ENCODE measurements at regions not wholly inside any gene's neighbourhood (a gene's known extent, or its start where the extent isn't known, plus 50 kb on each side); places are given as distances from the start of the nearest gene placed in this dataset.

GRCh38 chr7:39880556-39880955, 69.5 kb upstream of the CDK13 start:
- TF ChIP-seq CTCF (IDR thresholded peaks at IDR 0.05) = no peak
- H3K9me3 ChIP-seq = peaks cover 0 to 12% (median 11%) of the 10 kb centered on the region in 3 donors
- H3K36me3 ChIP-seq = no peaks in the 10 kb centered on the region
- intact Hi-C loops (cut with DNase I; ENCODE audit: low total_unique reads) = no loop called here
- no peak overlapping the region for H3K4me3 ChIP-seq
- H3K27me3 ChIP-seq = no peaks in the 10 kb centered on the region
- no peak overlapping the region for H3K27ac ChIP-seq
- no peak for DNase-seq
- H3K4me1 ChIP-seq = no peaks in the 10 kb centered on the region

GRCh38 chr7:39882148-39882784, 67.8 kb upstream of the CDK13 start:
- H3K27me3 ChIP-seq = no peaks in the 10 kb centered on the region
- H3K27ac ChIP-seq = no peak overlapping the region
- H3K36me3 ChIP-seq = no peaks in the 10 kb centered on the region
- H3K4me3 ChIP-seq = no peak overlapping the region
- peaks cover 0 to 12% (median 11%) of the 10 kb centered on the region in 3 donors for H3K9me3 ChIP-seq
- no peaks in the 10 kb centered on the region for H3K4me1 ChIP-seq
- DNase-seq = no peak
- TF ChIP-seq CTCF (IDR thresholded peaks at IDR 0.05) = no peak
- intact Hi-C loops (cut with DNase I; ENCODE audit: low total_unique reads) = no loop called here

- Histone ChIP-seq H3K9me3 (peaks cover 0 to 12% (median 11%) of the 10 kb centered on the region in 3 donors), H3K27ac (no peak overlapping the region), H3K4me1 (no peaks in the 10 kb centered on the region), H3K36me3 (no peaks in the 10 kb centered on the region), H3K4me3 (no peak overlapping the region), H3K27me3 (no peaks in the 10 kb centered on the region)
- intact Hi-C loops (cut with DNase I; ENCODE audit: low total_unique reads) = no loop called here
- TF ChIP-seq CTCF (IDR thresholded peaks at IDR 0.05) = no peak
- DNase-seq = no peak
Observed at GRCh38 chr7:39883812-39884390, 66.2 kb upstream of the CDK13 start.

GRCh38 chr7:39888171-39888853, 61.7 kb upstream of the CDK13 start:
- no peaks in the 10 kb centered on the region for H3K36me3 ChIP-seq
- intact Hi-C loops (cut with DNase I; ENCODE audit: low total_unique reads) = no loop called here
- no peak overlapping the region for H3K27ac ChIP-seq
- H3K4me1 ChIP-seq = no peaks in the 10 kb centered on the region
- H3K4me3 ChIP-seq = no peak overlapping the region
- H3K9me3 ChIP-seq = no peaks in the 10 kb centered on the region
- no peak for TF ChIP-seq CTCF (IDR thresholded peaks at IDR 0.05)
- DNase-seq = no peak
- peaks cover 0 to 9% of the 10 kb centered on the region in 2 donors for H3K27me3 ChIP-seq

GRCh38 chr7:39890411-39890810, 59.6 kb upstream of the CDK13 start:
- intact Hi-C loops (cut with DNase I; ENCODE audit: low total_unique reads) = no loop called here

More at GRCh38 chr7:39890411-39890810, 59.6 kb upstream of the CDK13 start:
- Histone ChIP-seq H3K27ac (no peak overlapping the region), H3K36me3 (no peaks in the 10 kb centered on the region), H3K4me3 (no peak overlapping the region), H3K4me1 (no peaks in the 10 kb centered on the region), H3K9me3 (no peaks in the 10 kb centered on the region), H3K27me3 (peaks cover 0 to 9% of the 10 kb centered on the region in 2 donors)
- no peak for TF ChIP-seq CTCF (IDR thresholded peaks at IDR 0.05)
- no peak for DNase-seq
